Glutamatergic neuron (in vitro differentiated cells): ENCODE measurements at regions not wholly inside any gene's neighbourhood (a gene's known extent, or its start where the extent isn't known, plus 50 kb on each side); places are given as distances from the start of the nearest gene placed in this dataset.
A peak's percentile ranks its signal among the peaks of the same experiment; 100 is the strongest.

Experiments
- DNase-seq: peaks from one replicate; pipeline ENCODE4 v3.0.0; 2022
- H3K27ac Mint-ChIP-seq: one replicate; pipeline ENCODE4 v1.8.0; 2020; ENCODE audit warnings: mild to moderate bottlenecking, mixed read lengths, inconsistent platforms; ENCODE audit not compliant: unreplicated experiment
- H3K27me3 Mint-ChIP-seq: one replicate; pipeline ENCODE4 v1.8.0; 2020; ENCODE audit warnings: mild to moderate bottlenecking, moderate library complexity, mixed read lengths, inconsistent platforms; ENCODE audit not compliant: unreplicated experiment
- H3K36me3 Mint-ChIP-seq: one replicate; pipeline ENCODE4 v1.8.0; 2020; ENCODE audit warnings: mild to moderate bottlenecking, mixed read lengths, inconsistent platforms; ENCODE audit not compliant: unreplicated experiment
- H3K4me1 Mint-ChIP-seq: one replicate; pipeline ENCODE4 v1.8.0; 2020; ENCODE audit warnings: mild to moderate bottlenecking, low read depth, mixed read lengths, inconsistent platforms; ENCODE audit not compliant: unreplicated experiment
- H3K4me3 Mint-ChIP-seq: one replicate; pipeline ENCODE4 v1.8.0; 2020; ENCODE audit warnings: mild to moderate bottlenecking, mixed read lengths, inconsistent platforms; ENCODE audit not compliant: unreplicated experiment
- H3K9me3 Mint-ChIP-seq: one replicate; pipeline ENCODE4 v1.8.0; 2020; ENCODE audit warnings: mild to moderate bottlenecking, moderate library complexity, mixed read lengths, inconsistent platforms; ENCODE audit not compliant: unreplicated experiment
- CTCF ChIP-seq: fragments of 200-600 bp; sonication (generic); IDR thresholded peaks from one replicate; pipeline ENCODE4 v1.5.0; 2021; ENCODE audit not compliant: partially characterized antibody, unreplicated experiment

DNA sequence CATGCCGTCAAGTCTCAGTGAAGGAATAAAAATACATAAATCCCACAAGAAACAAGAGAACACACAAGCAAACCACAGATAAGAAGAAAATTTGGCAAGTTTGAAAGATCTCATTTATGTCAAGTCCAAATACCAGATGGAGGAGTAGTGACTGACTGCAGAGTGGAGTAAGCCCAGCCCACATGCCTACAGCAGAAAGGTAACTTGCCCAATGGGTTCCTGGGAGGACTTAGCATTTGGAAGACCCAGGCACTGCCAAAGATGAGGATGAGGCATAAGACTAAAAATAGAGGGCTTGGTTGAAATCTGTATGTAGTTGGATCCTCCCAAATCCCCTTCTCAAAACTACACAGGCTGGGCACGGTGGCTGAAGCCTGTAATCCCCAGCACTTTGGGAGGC lies 70.8 kb downstream of the ZNF648 start:
- Mint-ChIP-seq H3K27ac (no peak overlapping the region), H3K4me3 (no peak overlapping the region), H3K36me3 (no peaks in the 10 kb centered on the region), H3K4me1 (peaks cover 5% of the 10 kb centered on the region), H3K9me3 (peaks cover 3% of the 10 kb centered on the region), H3K27me3 (no peaks in the 10 kb centered on the region)
- no peak for DNase-seq
- TF ChIP-seq CTCF, result no peak

GRCh38 chr1:181989261-181989920 lies 72.1 kb downstream of the ZNF648 start:
- Mint-ChIP-seq H3K4me3 (no peak overlapping the region), H3K27ac (no peak overlapping the region), H3K36me3 (no peaks in the 10 kb centered on the region), H3K4me1 (peaks cover 8% of the 10 kb centered on the region), H3K9me3 (peaks cover 2% of the 10 kb centered on the region), H3K27me3 (no peaks in the 10 kb centered on the region)
- no peak for TF ChIP-seq CTCF
- no peak for DNase-seq

GRCh38 chr1:181987996-181988395 lies 73.5 kb downstream of the ZNF648 start:
- DNase-seq, result no peak
- no peaks in the 10 kb centered on the region for H3K27me3 Mint-ChIP-seq
- no peak for TF ChIP-seq CTCF
- peaks cover 8% of the 10 kb centered on the region for H3K4me1 Mint-ChIP-seq
- peaks cover 2% of the 10 kb centered on the region for H3K9me3 Mint-ChIP-seq
- no peak overlapping the region for H3K4me3 Mint-ChIP-seq
- no peaks in the 10 kb centered on the region for H3K36me3 Mint-ChIP-seq
- no peak overlapping the region for H3K27ac Mint-ChIP-seq

- TF ChIP-seq CTCF, result no peak
- Mint-ChIP-seq H3K9me3 (peaks cover 2% of the 10 kb centered on the region), H3K27me3 (no peaks in the 10 kb centered on the region), H3K4me3 (no peak overlapping the region), H3K36me3 (no peaks in the 10 kb centered on the region), H3K4me1 (peaks cover 8% of the 10 kb centered on the region), H3K27ac (no peak overlapping the region)
- no peak for DNase-seq
These were observed 74.1 kb downstream of the ZNF648 start for GRCh38 chr1:181987334-181987895.

- Mint-ChIP-seq H3K27ac (peak overlapping the region; percentile 44), H3K27me3 (no peaks in the 10 kb centered on the region)
These were observed 74.6 kb downstream of the ZNF648 start for GRCh38 chr1:181986907-181987305.

More at GRCh38 chr1:181986907-181987305, 74.6 kb downstream of the ZNF648 start:
- Mint-ChIP-seq H3K36me3 (no peaks in the 10 kb centered on the region), H3K4me1 (peaks cover 8% of the 10 kb centered on the region), H3K9me3 (peaks cover 2% of the 10 kb centered on the region), H3K4me3 (no peak overlapping the region)
- TF ChIP-seq CTCF, result no peak
- no peak for DNase-seq
